Calu3 (cell line): ENCODE measurements at regions not wholly inside any gene's neighbourhood (a gene's known extent, or its start where the extent isn't known, plus 50 kb on each side); places are given as distances from the start of the nearest gene placed in this dataset.

Experiments
- BruUV-seq: library from RNA; stranded (reverse); fragments of 400-500 nt; replicated peaks from 2 replicates; lab custom pipeline; 2021; lab: Mats Ljungman, UMichigan
- CTCF ChIA-PET: fragments of 300-600 bp; sonication (Branson Sonifier 250); formaldehyde crosslinking; loops from one replicate; lab custom pipeline; 2022; ENCODE audit warnings: antibody characterized with exemption; lab: Charles Lee
- DNase-seq: peaks from one replicate; pipeline ENCODE4 v3.0.0; 2022
- H3K27ac Mint-ChIP-seq: one replicate; pipeline ENCODE4 v1.8.0; 2022; ENCODE audit warnings: mixed read lengths; ENCODE audit not compliant: unreplicated experiment
- H3K27me3 Mint-ChIP-seq: one replicate; pipeline ENCODE4 v1.8.0; 2022; ENCODE audit warnings: mixed read lengths; ENCODE audit not compliant: unreplicated experiment
- H3K36me3 Mint-ChIP-seq: one replicate; pipeline ENCODE4 v1.8.0; 2022; ENCODE audit warnings: mild to moderate bottlenecking, moderate library complexity, mixed read lengths; ENCODE audit not compliant: insufficient read depth, unreplicated experiment
- H3K4me1 Mint-ChIP-seq: one replicate; pipeline ENCODE4 v1.8.0; 2022; ENCODE audit warnings: mild to moderate bottlenecking, low read depth, mixed read lengths; ENCODE audit not compliant: unreplicated experiment
- H3K4me3 Mint-ChIP-seq: one replicate; pipeline ENCODE4 v1.8.0; 2022; ENCODE audit warnings: mild to moderate bottlenecking, low read depth, moderate library complexity, mixed read lengths; ENCODE audit not compliant: unreplicated experiment
- H3K9me3 Mint-ChIP-seq: one replicate; pipeline ENCODE4 v1.8.0; 2022; ENCODE audit warnings: low read depth, mixed read lengths; ENCODE audit not compliant: unreplicated experiment
- intact Hi-C: fragments of 100-400 bp; cut with micrococcal nuclease; formaldehyde crosslinking; loops from one replicate; pipeline ENCODE4 v1.10.0; 2022; ENCODE audit not compliant: unreplicated experiment
- TF ChIP-seq, protein P1 (sequence below): fragments of 200-600 bp; IDR thresholded peaks from one replicate; pipeline ENCODE4 v1.8.0; 2022; ENCODE audit warnings: antibody characterized with exemption; ENCODE audit not compliant: unreplicated experiment

DNA sequence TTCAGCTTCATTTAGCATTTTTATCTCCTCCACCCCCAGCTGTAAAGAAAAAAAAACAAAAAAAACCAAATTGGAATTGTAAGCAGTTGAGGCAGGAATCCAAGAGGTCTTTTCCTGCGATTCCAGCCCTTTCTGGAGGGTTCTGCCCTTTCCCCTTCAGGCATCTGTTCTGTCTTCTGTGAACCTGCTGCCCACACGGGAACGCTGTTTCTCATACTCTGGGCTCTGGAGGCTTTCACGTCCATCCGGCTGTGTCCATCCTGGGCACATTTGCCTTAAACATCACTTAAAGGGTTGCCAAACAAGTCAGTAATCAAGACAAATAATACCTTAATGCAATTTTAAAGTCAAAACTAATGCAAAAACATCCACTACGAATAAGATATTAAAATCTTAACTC is 302.8 kb upstream of the PITRM1 start:
- intact Hi-C loops, result loop anchor here (10.0 kb wide), 1 partner anchor 49 kb away; no protein-coding TSS in a partner anchor
- BruUV-seq, result no TSS peak
- TF ChIP-seq, protein P1, sequence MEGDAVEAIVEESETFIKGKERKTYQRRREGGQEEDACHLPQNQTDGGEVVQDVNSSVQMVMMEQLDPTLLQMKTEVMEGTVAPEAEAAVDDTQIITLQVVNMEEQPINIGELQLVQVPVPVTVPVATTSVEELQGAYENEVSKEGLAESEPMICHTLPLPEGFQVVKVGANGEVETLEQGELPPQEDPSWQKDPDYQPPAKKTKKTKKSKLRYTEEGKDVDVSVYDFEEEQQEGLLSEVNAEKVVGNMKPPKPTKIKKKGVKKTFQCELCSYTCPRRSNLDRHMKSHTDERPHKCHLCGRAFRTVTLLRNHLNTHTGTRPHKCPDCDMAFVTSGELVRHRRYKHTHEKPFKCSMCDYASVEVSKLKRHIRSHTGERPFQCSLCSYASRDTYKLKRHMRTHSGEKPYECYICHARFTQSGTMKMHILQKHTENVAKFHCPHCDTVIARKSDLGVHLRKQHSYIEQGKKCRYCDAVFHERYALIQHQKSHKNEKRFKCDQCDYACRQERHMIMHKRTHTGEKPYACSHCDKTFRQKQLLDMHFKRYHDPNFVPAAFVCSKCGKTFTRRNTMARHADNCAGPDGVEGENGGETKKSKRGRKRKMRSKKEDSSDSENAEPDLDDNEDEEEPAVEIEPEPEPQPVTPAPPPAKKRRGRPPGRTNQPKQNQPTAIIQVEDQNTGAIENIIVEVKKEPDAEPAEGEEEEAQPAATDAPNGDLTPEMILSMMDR, result no peak
- Mint-ChIP-seq H3K4me3 (no peak overlapping the region), H3K27me3 (no peaks in the 10 kb centered on the region), H3K4me1 (peaks cover 63% of the 10 kb centered on the region), H3K27ac (no peak overlapping the region), H3K36me3 (peaks cover 7% of the 10 kb centered on the region), H3K9me3 (no peaks in the 10 kb centered on the region)
- DNase-seq, result no peak
- CTCF ChIA-PET, result interaction anchor here (0.6 kb wide), 1 partner anchor 35 kb away, joined by 3 read pairs; no protein-coding TSS in a partner anchor

DNA sequence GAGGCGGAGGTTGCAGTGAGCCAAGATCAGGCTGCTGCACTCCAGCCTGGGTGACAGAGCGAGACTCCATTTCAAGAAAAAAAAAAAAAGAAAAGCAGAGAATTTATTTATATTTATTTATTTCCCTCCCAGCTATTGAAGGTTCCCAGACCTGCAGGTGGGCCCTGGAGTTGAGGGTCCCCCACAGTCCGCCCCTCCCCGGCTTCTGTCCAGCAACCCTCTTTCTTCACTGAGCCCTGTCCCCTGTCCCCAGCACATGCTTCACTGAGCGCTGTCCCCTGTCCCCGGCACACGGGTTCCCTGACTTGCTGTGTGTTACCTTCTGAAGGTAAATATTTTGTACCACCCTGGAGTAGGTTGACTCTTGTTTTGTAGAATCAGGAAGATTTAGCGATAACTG is 301.7 kb upstream of the PITRM1 start:
- CTCF ChIA-PET, result no interaction called here
- Mint-ChIP-seq H3K4me3 (no peak overlapping the region), H3K27ac (peak overlapping the region; percentile 94), H3K36me3 (peaks cover 11% of the 10 kb centered on the region), H3K9me3 (no peaks in the 10 kb centered on the region), H3K27me3 (no peaks in the 10 kb centered on the region), H3K4me1 (peaks cover 73% of the 10 kb centered on the region)
- BruUV-seq, result no TSS peak
- TF ChIP-seq, protein P1, result no peak
- intact Hi-C loops, result loop anchor here (10.0 kb wide), 1 partner anchor 51 kb away; no protein-coding TSS in a partner anchor
- DNase-seq, result no peak

DNA sequence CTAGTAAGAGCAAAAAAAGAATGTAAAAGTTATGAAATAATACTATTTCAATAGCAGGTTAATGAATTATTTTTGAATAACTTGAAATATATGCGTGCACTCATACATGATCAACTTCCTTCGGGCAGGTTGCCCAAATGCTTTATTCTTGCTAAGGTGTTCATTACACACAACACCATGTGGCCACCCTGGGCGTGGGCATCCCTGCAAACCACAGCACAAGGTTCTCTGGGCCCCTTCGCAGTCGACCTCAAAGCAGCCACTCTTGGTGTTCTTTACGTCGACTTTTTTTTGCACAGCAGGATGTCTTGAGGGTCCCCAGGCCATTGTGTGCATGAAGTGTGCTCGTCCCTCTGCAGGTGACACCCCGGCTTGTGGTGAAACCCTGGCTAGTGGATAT is 300.7 kb upstream of the PITRM1 start:
- CTCF ChIA-PET, result interaction anchor here (1.3 to 1.7 kb wide), 2 partner anchors 13 to 276 kb away, joined by 3 to 5 read pairs; no protein-coding TSS in a partner anchor
- Mint-ChIP-seq H3K9me3 (no peaks in the 10 kb centered on the region), H3K27ac (peak overlapping the region; percentile 94), H3K36me3 (peaks cover 12% of the 10 kb centered on the region), H3K4me3 (peak overlapping the region; percentile 44), H3K4me1 (peaks cover 83% of the 10 kb centered on the region), H3K27me3 (no peaks in the 10 kb centered on the region)
- DNase-seq, result peak; percentile 79
- BruUV-seq, result no TSS peak
- TF ChIP-seq, protein P1, result no peak
- intact Hi-C loops, result loop anchor here (2.0 to 10.0 kb wide), 2 partner anchors 52 to 304 kb away; no protein-coding TSS in a partner anchor

DNA sequence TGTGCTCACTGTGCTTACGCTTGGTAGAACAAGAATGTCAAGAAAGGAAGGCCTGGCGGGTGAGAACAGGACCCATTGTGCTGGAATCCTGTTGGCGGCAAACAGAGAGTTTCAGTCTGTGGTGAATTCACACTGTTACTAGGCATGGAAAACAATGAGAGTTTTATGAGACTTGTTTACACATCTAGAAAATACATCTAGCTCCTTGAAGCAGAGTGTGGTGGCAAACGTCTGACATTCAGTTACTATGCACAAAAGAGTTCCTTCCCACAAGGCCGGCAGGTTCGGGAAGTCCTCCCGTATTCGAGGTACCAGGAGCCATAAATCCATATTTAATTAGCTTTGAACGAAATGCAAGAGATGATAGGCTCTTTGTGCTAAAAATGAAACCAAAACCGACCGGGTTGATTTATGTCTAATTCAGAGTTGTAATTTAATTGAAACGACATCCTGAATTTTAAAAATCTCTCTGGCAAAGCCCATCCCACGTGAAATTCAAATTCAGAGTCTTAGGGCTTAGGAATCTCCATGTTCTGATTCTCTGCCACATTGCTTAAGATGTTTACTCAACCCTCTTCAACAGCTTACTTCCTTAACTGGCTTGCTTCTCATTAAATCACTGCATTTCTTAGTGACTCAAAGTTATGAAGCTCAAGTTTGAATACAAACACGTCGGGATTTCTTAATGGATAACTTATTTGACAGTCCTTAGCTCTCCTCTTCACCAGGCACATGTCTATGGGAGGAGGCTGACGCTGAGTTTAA is 299.9 kb upstream of the PITRM1 start:
- Mint-ChIP-seq H3K27ac (peak overlapping the region; percentile 94), H3K4me1 (peaks cover 83% of the 10 kb centered on the region), H3K27me3 (no peaks in the 10 kb centered on the region), H3K9me3 (no peaks in the 10 kb centered on the region), H3K36me3 (peaks cover 20% of the 10 kb centered on the region), H3K4me3 (peak overlapping the region; percentile 44)
- TF ChIP-seq, protein P1, result no peak
- DNase-seq, result peak; percentile 60
- CTCF ChIA-PET, result interaction anchor here (0.6 to 1.7 kb wide), 9 partner anchors 14 to 1402 kb away, joined by 3 to 8 read pairs (median 3); no protein-coding TSS in a partner anchor
- intact Hi-C loops, result loop anchor here (2.0 to 10.0 kb wide), 2 partner anchors 52 to 304 kb away; no protein-coding TSS in a partner anchor
- no TSS peak for BruUV-seq
